Cardiac fibroblast (primary cell): ENCODE measurements at regions not wholly inside any gene's neighbourhood (a gene's known extent, or its start where the extent isn't known, plus 50 kb on each side); places are given as distances from the start of the nearest gene placed in this dataset.
A peak's percentile ranks its signal among the peaks of the same experiment; 100 is the strongest.

Source experiments
- DNase-seq, 2 donors: peaks; one replicate each; pipeline versions ENCODE4 v3.0.0 to v3.0.0-alpha.2; 2010; ENCODE audit warnings: low read depth in 2 of 2
- H3K4me3 ChIP-seq, 2 donors: replicated peaks in 1 of 2; 1 replicate in 1 of 2; 2 replicates in 1 of 2; pipeline ENCODE4 v1.5.1; 2011; ENCODE audit warnings: low read depth in 2 of 2, low read length in 2 of 2, mild to moderate bottlenecking in 2 of 2, moderate library complexity in 1 of 2
- TF ChIP-seq, protein P1 (sequence below): IDR thresholded peaks from one replicate; pipeline ENCODE4 v1.5.1; 2011; ENCODE audit warnings: low read depth, mild to moderate bottlenecking, low read length, inconsistent platforms

GRCh38 chr12:16949871-16950667 is 344.1 kb upstream of the LMO3 start:
- TF ChIP-seq, protein P1, sequence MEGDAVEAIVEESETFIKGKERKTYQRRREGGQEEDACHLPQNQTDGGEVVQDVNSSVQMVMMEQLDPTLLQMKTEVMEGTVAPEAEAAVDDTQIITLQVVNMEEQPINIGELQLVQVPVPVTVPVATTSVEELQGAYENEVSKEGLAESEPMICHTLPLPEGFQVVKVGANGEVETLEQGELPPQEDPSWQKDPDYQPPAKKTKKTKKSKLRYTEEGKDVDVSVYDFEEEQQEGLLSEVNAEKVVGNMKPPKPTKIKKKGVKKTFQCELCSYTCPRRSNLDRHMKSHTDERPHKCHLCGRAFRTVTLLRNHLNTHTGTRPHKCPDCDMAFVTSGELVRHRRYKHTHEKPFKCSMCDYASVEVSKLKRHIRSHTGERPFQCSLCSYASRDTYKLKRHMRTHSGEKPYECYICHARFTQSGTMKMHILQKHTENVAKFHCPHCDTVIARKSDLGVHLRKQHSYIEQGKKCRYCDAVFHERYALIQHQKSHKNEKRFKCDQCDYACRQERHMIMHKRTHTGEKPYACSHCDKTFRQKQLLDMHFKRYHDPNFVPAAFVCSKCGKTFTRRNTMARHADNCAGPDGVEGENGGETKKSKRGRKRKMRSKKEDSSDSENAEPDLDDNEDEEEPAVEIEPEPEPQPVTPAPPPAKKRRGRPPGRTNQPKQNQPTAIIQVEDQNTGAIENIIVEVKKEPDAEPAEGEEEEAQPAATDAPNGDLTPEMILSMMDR = no peak
- H3K4me3 ChIP-seq = no peak overlapping the region
- no peak for DNase-seq

- TF ChIP-seq, protein P1 = no peak
- no peak for DNase-seq
Measured at GRCh38 chr12:16949371-16949770, 343.4 kb upstream of the LMO3 start.

DNA sequence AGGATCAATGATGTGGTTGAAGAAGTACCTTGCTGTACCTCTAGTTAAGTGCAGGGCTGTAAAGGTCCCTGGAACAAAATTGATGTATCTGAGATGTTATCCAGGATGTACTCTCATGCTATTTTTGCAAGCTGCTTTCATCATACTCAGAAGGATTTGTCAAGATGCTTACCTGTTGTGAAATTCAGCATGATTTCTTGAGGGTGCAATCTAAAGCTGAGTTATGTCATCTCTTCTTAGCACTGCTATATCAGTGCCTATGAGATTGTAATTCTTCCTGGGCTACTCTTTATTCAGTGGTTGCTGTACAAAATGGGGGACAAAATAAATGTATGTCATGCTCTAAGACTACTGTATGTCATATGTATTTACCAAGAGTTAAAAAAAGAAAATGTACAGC is 340.7 kb upstream of the LMO3 start:
- TF ChIP-seq, protein P1 = no peak
- no peak overlapping the region for H3K4me3 ChIP-seq
- DNase-seq = no peak

More at GRCh38 chr12:16949371-16949770, 343.4 kb upstream of the LMO3 start:
- no peak overlapping the region for H3K4me3 ChIP-seq

GRCh38 chr12:16939871-16940306 is 333.9 kb upstream of the LMO3 start:
- TF ChIP-seq, protein P1 = peak; percentile 87
- peak; percentile 52 to 82 for DNase-seq
- no peak overlapping the region for H3K4me3 ChIP-seq

GRCh38 chr12:16927259-16927658 is 321.3 kb upstream of the LMO3 start:
- H3K4me3 ChIP-seq = no peak overlapping the region
- DNase-seq = no peak
- TF ChIP-seq, protein P1 = no peak

DNA sequence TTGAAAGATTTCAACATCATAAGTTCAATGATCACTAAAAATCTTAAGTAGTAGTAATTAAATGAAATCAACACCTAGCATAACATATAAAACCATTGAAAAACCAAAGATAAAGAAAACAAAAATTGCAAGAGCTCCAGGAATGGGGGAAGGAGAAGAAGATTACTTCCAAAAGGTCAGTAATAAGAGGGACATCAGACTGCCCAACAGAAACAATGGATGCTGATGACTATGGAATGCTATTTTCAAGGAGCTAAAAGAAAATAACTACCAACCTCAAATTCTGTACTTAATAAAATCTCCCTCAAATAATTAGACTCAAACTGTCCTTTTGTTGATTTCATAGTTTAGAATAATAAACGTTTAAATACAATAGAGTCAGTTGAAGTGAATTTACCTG is 314.5 kb upstream of the LMO3 start:
- TF ChIP-seq, protein P1 = no peak
- no peak overlapping the region for H3K4me3 ChIP-seq
- no peak for DNase-seq

DNA sequence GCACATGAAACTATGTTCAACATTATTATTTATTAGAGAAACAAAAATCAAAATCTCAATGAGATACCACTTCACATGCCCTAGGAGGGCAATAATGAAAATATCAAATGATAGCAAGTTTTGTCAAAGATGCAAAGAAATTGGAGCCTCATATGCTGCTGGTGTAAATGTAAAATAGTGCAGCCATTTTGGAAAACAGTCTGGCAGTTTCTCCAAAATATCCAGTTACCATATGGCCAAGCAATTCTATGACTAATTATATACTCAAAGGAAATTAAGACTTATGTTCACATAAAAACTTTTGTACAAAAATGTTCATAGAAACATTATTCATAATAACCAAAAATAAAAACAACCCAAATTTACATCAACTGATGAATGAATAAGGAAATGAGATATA is 313.6 kb upstream of the LMO3 start:
- no peak for DNase-seq
- no peak overlapping the region for H3K4me3 ChIP-seq
- TF ChIP-seq, protein P1 = no peak
